Upper lobe of left lung (tissue), 4 donors: ENCODE measurements at regions not wholly inside any gene's neighbourhood (a gene's known extent, or its start where the extent isn't known, plus 50 kb on each side); places are given as distances from the start of the nearest gene placed in this dataset.

Source experiments
- CTCF ChIP-seq, 6 experiments: fragments of 450-650 bp in 4 of 6; fragments of 200-600 bp in 2 of 6; sonication (generic) in 2 of 6; IDR thresholded peaks; one replicate each; pipeline ENCODE4 v1.5.1; 2016 to 2019; ENCODE audit warnings: antibody characterized with exemption in 6 of 6
- EP300 ChIP-seq, 4 donors: sonication (generic); formaldehyde crosslinking; IDR thresholded peaks; one replicate each; pipeline ENCODE4 v1.5.1; 2017; ENCODE audit warnings: antibody characterized with exemption in 4 of 4, control low read depth in 2 of 4
- POLR2A ChIP-seq, 4 donors: fragments of 450-650 bp; IDR thresholded peaks; one replicate each; pipeline ENCODE4 v1.5.1; 2016 to 2017; ENCODE audit warnings: antibody characterized with exemption in 4 of 4, mild to moderate bottlenecking in 2 of 4

DNA sequence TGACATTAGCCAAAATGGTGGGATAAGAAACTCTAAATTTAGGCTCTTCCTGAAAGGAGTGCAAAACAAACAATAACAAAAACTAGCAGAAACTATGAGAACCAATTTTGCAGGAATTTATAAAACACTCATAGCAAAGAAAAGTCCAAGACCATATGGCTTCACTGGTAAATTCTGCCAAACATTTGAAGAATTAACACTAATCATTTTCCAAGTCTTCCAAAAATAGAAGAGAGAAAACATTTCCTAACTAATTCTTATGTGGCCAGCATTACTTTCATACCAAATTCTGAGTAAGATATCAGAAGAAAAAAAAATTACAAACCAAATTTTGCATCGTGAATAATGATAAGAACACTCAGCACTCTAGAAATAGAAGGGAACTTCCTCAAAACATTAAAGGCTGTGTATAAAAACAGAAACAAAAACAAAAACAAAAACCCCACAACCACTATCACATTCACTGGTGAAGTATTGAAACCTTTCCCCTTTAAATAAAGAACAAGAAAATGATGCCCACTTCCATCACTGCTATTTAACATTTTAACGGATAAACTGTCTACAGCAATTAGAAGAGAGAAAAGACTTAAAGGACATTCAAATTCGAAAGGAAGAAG lies 524.3 kb upstream of the GALNTL6 start:
- TF ChIP-seq CTCF (IDR thresholded peaks at IDR 0.05) = no peak
- no peak for TF ChIP-seq POLR2A (IDR thresholded peaks at IDR 0.05)
- no peak for TF ChIP-seq EP300 (IDR thresholded peaks at IDR 0.05)
